Astrocyte of the spinal cord (primary cell): ENCODE measurements at regions not wholly inside any gene's neighbourhood (a gene's known extent, or its start where the extent isn't known, plus 50 kb on each side); places are given as distances from the start of the nearest gene placed in this dataset.

ENCODE experiments used
- DNase-seq: peaks from one replicate; pipeline ENCODE4 v3.0.0; 2011; ENCODE audit warnings: low read depth, low spot score
- H3K4me3 ChIP-seq: 2 replicates; pipeline ENCODE4 v1.5.1; 2011; ENCODE audit warnings: low read depth, mild to moderate bottlenecking, low read length, moderate library complexity
- CTCF ChIP-seq: IDR thresholded peaks from 2 replicates; pipeline ENCODE4 v1.5.1; 2012; ENCODE audit warnings: low read depth, mild to moderate bottlenecking, low read length, inconsistent platforms
- in situ Hi-C: cut with HindIII; loops from 2 replicates; pipeline ENCODE4 v1.10.0; 2017; ENCODE audit warnings: low sequenced_read_pairs

- no peak for TF ChIP-seq CTCF
- in situ Hi-C loops, result no loop called here
- DNase-seq, result no peak
- H3K4me3 ChIP-seq, result no peak overlapping the region
Measured at GRCh38 chr20:24792641-24793495, 156.2 kb upstream of the CST7 start.

DNA sequence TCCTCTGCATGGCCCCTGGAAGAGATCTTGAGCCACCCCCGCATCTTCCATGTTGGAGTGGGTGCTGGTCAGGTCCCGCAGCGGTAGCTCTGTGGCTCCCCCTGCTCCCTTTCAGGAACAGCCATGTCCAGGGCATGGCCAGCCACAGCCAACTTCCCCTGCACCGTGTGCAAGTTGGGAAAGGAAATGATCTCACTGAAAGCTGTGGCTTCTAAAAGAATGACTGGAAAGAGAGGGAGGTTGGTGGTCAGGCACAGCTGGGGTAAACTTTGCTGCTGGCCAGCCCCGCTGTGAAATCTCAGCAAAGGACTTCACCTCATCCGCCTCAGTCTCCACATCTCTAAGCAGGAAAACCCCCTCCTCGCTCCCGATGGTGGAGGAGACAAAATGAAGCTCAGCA lies 153.6 kb upstream of the CST7 start:
- peak; percentile 76 for DNase-seq
- in situ Hi-C loops, result no loop called here
- no peak overlapping the region for H3K4me3 ChIP-seq
- TF ChIP-seq CTCF, result peak; percentile 16

- no peak overlapping the region for H3K4me3 ChIP-seq
- no peak for DNase-seq
- TF ChIP-seq CTCF, result no peak
- in situ Hi-C loops, result no loop called here
Measured at GRCh38 chr20:24796236-24796635, 152.8 kb upstream of the CST7 start.

DNA sequence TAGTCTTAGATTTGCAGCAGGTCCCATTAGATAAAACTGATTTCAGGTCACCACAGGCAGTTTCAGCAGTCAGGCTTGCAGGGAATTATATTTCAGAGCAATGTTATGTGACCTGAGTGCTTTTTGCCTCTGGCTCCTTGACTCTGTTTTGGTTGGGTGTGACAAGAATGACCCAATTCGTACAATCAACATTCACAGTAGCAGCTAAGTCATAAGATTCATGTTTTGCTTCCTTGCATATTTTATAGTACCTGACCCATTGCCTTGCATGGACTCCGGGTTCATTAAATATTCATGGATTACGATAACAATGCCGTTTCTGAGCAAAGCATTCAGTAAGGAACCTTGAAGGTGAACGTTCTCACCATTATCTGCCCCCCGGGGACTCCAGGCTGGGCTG lies 152.0 kb upstream of the CST7 start:
- no peak overlapping the region for H3K4me3 ChIP-seq
- DNase-seq, result no peak
- in situ Hi-C loops, result no loop called here
- no peak for TF ChIP-seq CTCF

- DNase-seq, result no peak
- no peak overlapping the region for H3K4me3 ChIP-seq
- no peak for TF ChIP-seq CTCF
- in situ Hi-C loops, result no loop called here
Measured at GRCh38 chr20:24797745-24798655, 151.1 kb upstream of the CST7 start.

- H3K4me3 ChIP-seq, result no peak overlapping the region
- in situ Hi-C loops, result no loop called here
- DNase-seq, result peak; percentile 74
- no peak for TF ChIP-seq CTCF
Measured at GRCh38 chr20:24798930-24799705, 150.0 kb upstream of the CST7 start.
